ENCODE measurements at regions not wholly inside any gene's neighbourhood (a gene's known extent, or its start where the extent isn't known, plus 50 kb on each side); places are given as distances from the start of the nearest gene placed in this dataset.

- TF ChIP-seq, protein P1, sequence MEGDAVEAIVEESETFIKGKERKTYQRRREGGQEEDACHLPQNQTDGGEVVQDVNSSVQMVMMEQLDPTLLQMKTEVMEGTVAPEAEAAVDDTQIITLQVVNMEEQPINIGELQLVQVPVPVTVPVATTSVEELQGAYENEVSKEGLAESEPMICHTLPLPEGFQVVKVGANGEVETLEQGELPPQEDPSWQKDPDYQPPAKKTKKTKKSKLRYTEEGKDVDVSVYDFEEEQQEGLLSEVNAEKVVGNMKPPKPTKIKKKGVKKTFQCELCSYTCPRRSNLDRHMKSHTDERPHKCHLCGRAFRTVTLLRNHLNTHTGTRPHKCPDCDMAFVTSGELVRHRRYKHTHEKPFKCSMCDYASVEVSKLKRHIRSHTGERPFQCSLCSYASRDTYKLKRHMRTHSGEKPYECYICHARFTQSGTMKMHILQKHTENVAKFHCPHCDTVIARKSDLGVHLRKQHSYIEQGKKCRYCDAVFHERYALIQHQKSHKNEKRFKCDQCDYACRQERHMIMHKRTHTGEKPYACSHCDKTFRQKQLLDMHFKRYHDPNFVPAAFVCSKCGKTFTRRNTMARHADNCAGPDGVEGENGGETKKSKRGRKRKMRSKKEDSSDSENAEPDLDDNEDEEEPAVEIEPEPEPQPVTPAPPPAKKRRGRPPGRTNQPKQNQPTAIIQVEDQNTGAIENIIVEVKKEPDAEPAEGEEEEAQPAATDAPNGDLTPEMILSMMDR (IDR thresholded peaks at IDR 0.05; ENCODE audit: unreplicated experiment): no peak
- BruUV-seq (replicated peaks): no TSS peak
- Mint-ChIP-seq H3K4me1 (ENCODE audit: insufficient read depth, unreplicated experiment) (peaks cover 21% of the 10 kb centered on the region), H3K36me3 (ENCODE audit: insufficient read depth, unreplicated experiment) (no peaks in the 10 kb centered on the region), H3K27me3 (ENCODE audit: insufficient read depth, unreplicated experiment) (no peaks in the 10 kb centered on the region), H3K27ac (ENCODE audit: low read depth, unreplicated experiment) (no peak overlapping the region), H3K4me3 (ENCODE audit: unreplicated experiment) (no peak overlapping the region), H3K9me3 (ENCODE audit: unreplicated experiment) (no peaks in the 10 kb centered on the region)
- ChIA-PET CTCF (interaction anchor here (0.6 to 2.4 kb wide), 12 partner anchors 10 to 500 kb away, joined by 3 to 17 read pairs (median 5); no protein-coding TSS in a partner anchor), POLR2A (interaction anchor here (0.7 to 2.0 kb wide), 6 partner anchors 87 to 518 kb away, joined by 3 to 9 read pairs (median 4); partner anchors contain the start of gene PCNA)
- DNase-seq (ENCODE audit: unreplicated experiment): peak; percentile 25
- intact Hi-C loops (cut with micrococcal nuclease): no loop called here
Observed at GRCh38 chr20:4602297-4602631, 84.0 kb upstream of the PRNP start.

DNA sequence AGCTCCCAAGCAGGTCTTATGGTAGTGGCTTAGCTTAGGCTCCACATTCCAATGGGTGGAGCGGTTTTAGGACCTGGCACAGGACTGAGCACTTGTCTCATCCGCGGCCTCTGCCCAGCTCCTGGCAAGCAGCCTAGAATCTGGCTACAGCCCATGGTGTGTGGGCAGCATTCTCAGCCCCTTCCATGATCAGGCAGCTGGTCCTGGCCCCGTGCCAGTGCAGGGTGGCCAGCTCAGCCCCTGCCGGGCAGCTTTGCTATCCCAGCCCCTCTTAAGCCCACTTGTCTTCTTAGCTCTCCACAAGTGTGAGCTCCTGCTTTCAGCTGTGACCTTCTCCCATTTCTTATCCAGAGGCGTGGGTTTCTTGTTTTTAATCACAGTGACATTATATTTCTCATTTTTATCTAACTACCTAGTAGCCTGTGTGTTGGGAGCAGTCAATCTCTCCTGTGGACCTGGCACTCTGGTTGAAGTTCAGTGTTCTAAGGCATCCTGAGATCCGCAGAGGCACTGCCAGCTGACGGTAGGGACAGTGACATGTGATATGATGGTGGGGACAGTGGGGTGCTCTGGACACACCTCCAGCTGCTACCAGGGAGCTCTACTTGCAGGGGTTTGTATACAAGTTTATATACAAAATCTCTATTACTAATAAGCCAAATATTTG is 84.5 kb upstream of the PRNP start:
- no peak overlapping the region for H3K4me3 Mint-ChIP-seq (ENCODE audit: unreplicated experiment)
- H3K27ac Mint-ChIP-seq (ENCODE audit: low read depth, unreplicated experiment): no peak overlapping the region
- no peaks in the 10 kb centered on the region for H3K9me3 Mint-ChIP-seq (ENCODE audit: unreplicated experiment)
- intact Hi-C loops (cut with micrococcal nuclease): no loop called here
- peak; percentile 91 for DNase-seq (ENCODE audit: unreplicated experiment)
- ChIA-PET CTCF (interaction anchor here (0.6 to 2.4 kb wide), 12 partner anchors 10 to 499 kb away, joined by 3 to 11 read pairs (median 5); no protein-coding TSS in a partner anchor), POLR2A (interaction anchor here (0.7 to 2.0 kb wide), 7 partner anchors 98 to 525 kb away, joined by 3 to 9 read pairs (median 4); partner anchors contain the start of genes CDS2 and PCNA)
- BruUV-seq (replicated peaks): no TSS peak
- H3K36me3 Mint-ChIP-seq (ENCODE audit: insufficient read depth, unreplicated experiment): no peaks in the 10 kb centered on the region
- TF ChIP-seq, protein P1 (IDR thresholded peaks at IDR 0.05; ENCODE audit: unreplicated experiment): no peak
- H3K27me3 Mint-ChIP-seq (ENCODE audit: insufficient read depth, unreplicated experiment): no peaks in the 10 kb centered on the region
- H3K4me1 Mint-ChIP-seq (ENCODE audit: insufficient read depth, unreplicated experiment): peaks cover 21% of the 10 kb centered on the region

DNA sequence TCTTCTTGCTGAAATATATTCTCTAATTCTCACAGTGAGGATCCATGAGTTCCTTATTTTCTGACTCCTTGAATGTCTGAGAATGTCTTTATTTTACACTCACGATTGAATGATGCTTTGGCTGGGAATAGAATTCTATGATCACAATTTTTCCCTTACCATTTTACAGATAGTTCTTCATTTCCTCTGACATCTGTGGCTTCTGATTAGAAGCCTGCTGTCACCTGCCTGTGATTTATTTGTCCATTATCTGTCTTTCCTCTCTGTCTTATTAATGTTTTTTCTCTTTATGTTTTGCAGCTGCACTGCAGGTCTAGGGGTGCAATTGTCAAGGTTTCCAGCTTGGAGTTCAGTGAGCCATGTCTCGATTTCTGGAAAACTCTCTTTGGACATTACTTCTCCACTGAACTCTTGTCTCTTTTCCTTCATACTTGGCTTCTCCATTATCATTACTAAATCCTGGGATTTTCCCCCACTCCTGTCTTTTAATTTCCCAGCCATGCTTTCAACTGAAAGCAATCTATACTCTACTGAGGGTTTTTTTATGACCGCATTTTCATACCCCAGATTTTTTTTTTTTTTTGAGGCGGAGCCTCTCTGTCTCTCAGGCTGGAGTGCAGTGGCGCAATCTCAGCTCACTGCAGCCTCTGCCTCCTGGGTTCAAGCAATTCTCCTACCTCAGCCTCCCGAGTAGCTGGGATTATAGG is 85.8 kb upstream of the PRNP start:
- no peak for DNase-seq (ENCODE audit: unreplicated experiment)
- CTCF ChIA-PET: interaction anchor here (0.6 to 2.0 kb wide), 4 partner anchors 13 to 557 kb away, joined by 3 to 8 read pairs (median 4); no protein-coding TSS in a partner anchor
- BruUV-seq (replicated peaks): no TSS peak
- Mint-ChIP-seq H3K9me3 (ENCODE audit: unreplicated experiment) (no peaks in the 10 kb centered on the region), H3K27me3 (ENCODE audit: insufficient read depth, unreplicated experiment) (no peaks in the 10 kb centered on the region), H3K4me3 (ENCODE audit: unreplicated experiment) (no peak overlapping the region), H3K36me3 (ENCODE audit: insufficient read depth, unreplicated experiment) (no peaks in the 10 kb centered on the region), H3K4me1 (ENCODE audit: insufficient read depth, unreplicated experiment) (peaks cover 21% of the 10 kb centered on the region), H3K27ac (ENCODE audit: low read depth, unreplicated experiment) (no peak overlapping the region)
- POLR2A ChIA-PET: interaction anchor here (1.8 kb wide), 1 partner anchor 99 kb away, joined by 4 read pairs; no protein-coding TSS in a partner anchor
- intact Hi-C loops (cut with micrococcal nuclease): no loop called here
- TF ChIP-seq, protein P1 (IDR thresholded peaks at IDR 0.05; ENCODE audit: unreplicated experiment): no peak

DNA sequence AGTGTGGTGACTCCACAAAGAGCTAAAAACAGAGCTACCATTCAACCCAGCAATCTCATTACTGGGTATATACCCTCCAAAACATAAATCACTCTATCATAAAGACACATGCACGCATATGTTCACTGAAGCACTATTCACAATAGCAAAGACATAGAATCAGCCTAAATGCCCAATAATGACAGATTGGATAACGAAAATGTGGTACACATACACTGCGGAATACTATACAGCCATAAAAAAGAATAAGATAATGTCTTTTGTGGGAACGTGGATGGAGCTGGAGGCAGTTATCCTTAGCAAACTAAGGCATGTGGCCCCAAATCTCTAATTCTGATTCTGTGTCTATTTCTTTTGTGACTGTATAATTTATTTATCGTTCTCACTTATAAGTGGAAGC is 89.0 kb upstream of the PRNP start:
- no peaks in the 10 kb centered on the region for H3K27me3 Mint-ChIP-seq (ENCODE audit: insufficient read depth, unreplicated experiment)

More for the DNA sequence above, 89.0 kb upstream of the PRNP start:
- TF ChIP-seq, protein P1 (IDR thresholded peaks at IDR 0.05; ENCODE audit: unreplicated experiment): no peak
- ChIA-PET POLR2A (no interaction called here), CTCF (interaction anchor here (0.6 to 1.6 kb wide), 3 partner anchors 347 to 487 kb away, joined by 3 to 6 read pairs (median 5); no protein-coding TSS in a partner anchor)
- peaks cover 18% of the 10 kb centered on the region for H3K4me1 Mint-ChIP-seq (ENCODE audit: insufficient read depth, unreplicated experiment)
- no peak overlapping the region for H3K4me3 Mint-ChIP-seq (ENCODE audit: unreplicated experiment)
- no peak overlapping the region for H3K27ac Mint-ChIP-seq (ENCODE audit: low read depth, unreplicated experiment)
- no TSS peak for BruUV-seq (replicated peaks)
- no peaks in the 10 kb centered on the region for H3K36me3 Mint-ChIP-seq (ENCODE audit: insufficient read depth, unreplicated experiment)
- intact Hi-C loops (cut with micrococcal nuclease): no loop called here
- no peak for DNase-seq (ENCODE audit: unreplicated experiment)
- H3K9me3 Mint-ChIP-seq (ENCODE audit: unreplicated experiment): no peaks in the 10 kb centered on the region

Data from MCF 10A (cell line).